Mesodermal cell (in vitro differentiated cells): ENCODE measurements at regions not wholly inside any gene's neighbourhood (a gene's known extent, or its start where the extent isn't known, plus 50 kb on each side); places are given as distances from the start of the nearest gene placed in this dataset.
"Not testable (repeated sequence)": the region's sequence is repeated elsewhere in the genome, so short reads cannot be mapped to it uniquely, and the experiment has no call there.

Source experiments
- H3K27ac ChIP-seq: 2 replicates; pipeline ENCODE4 v1.7.0; 2013; ENCODE audit warnings: mild to moderate bottlenecking, low read depth, low read length, moderate library complexity; ENCODE audit not compliant: severe bottlenecking
- H3K36me3 ChIP-seq: 2 replicates; pipeline ENCODE4 v1.7.1; 2013; ENCODE audit warnings: mild to moderate bottlenecking, low read length, moderate library complexity; ENCODE audit not compliant: control insufficient read depth, insufficient read depth
- H3K4me1 ChIP-seq: one replicate; pipeline ENCODE4 v1.7.1; 2013; ENCODE audit warnings: mild to moderate bottlenecking, low read length; ENCODE audit not compliant: insufficient read depth, control insufficient read depth, poor library complexity, severe bottlenecking
- H3K4me3 ChIP-seq: 2 replicates; pipeline ENCODE4 v1.7.0; 2013; ENCODE audit warnings: low read length, control low read depth, mild to moderate bottlenecking; ENCODE audit not compliant: insufficient read depth, poor library complexity, severe bottlenecking; ENCODE audit errors: extremely low read depth
- H3K9me3 ChIP-seq: 2 replicates; pipeline ENCODE4 v1.7.1; 2013; ENCODE audit warnings: mild to moderate bottlenecking, low read length, moderate library complexity; ENCODE audit not compliant: control insufficient read depth
- WGBS, 2 experiments: methylation state at CpG; one replicate each; pipeline ENCODE4 v1.1.5; 2013; ENCODE audit warnings: missing lambda C conversion rate in 2 of 2; ENCODE audit not compliant: insufficient coverage in 2 of 2; 5-methylcytosine and 5-hydroxymethylcytosine counted together

- WGBS, 2 experiments, result 60% methylated on average over 1 of the region's 2 CpGs; no CpG with 5 or more reads in 1 of the 2 experiments
- no peaks in the 10 kb centered on the region for H3K4me1 ChIP-seq
- no peak overlapping the region for H3K4me3 ChIP-seq
- no peaks in the 10 kb centered on the region for H3K36me3 ChIP-seq
- no peaks in the 10 kb centered on the region for H3K9me3 ChIP-seq
- no peak overlapping the region for H3K27ac ChIP-seq
Observed at GRCh38 chr3:154904328-154904727, 175.8 kb upstream of the MME start.

GRCh38 chr3:154902495-154902894, 177.6 kb upstream of the MME start:
- H3K36me3 ChIP-seq, H3K4me3 ChIP-seq, H3K4me1 ChIP-seq, H3K9me3 ChIP-seq, H3K27ac ChIP-seq: not testable (repeated sequence)

- H3K27ac ChIP-seq, result no peak overlapping the region
- no peak overlapping the region for H3K4me3 ChIP-seq
- H3K9me3 ChIP-seq, result no peaks in the 10 kb centered on the region
- 100% methylated on average over 2 of the region's 2 CpGs for WGBS, 2 experiments
- H3K36me3 ChIP-seq, result no peaks in the 10 kb centered on the region
- H3K4me1 ChIP-seq, result no peaks in the 10 kb centered on the region
Observed at GRCh38 chr3:154901278-154901677, 178.8 kb upstream of the MME start.

GRCh38 chr3:154900816-154901215, 179.3 kb upstream of the MME start:
- WGBS, 2 experiments, result no CpG with 5 or more reads among the region's 1 CpG
- Histone ChIP-seq H3K4me1 (no peaks in the 10 kb centered on the region), H3K36me3 (no peaks in the 10 kb centered on the region), H3K4me3 (no peak overlapping the region), H3K27ac (no peak overlapping the region), H3K9me3 (no peaks in the 10 kb centered on the region)

GRCh38 chr3:154898916-154899315, 181.2 kb upstream of the MME start:
- Histone ChIP-seq H3K4me3 (no peak overlapping the region), H3K9me3 (no peaks in the 10 kb centered on the region), H3K4me1 (no peaks in the 10 kb centered on the region), H3K27ac (no peak overlapping the region), H3K36me3 (no peaks in the 10 kb centered on the region)
- 100% methylated on average over 1 of the region's 1 CpG; no CpG with 5 or more reads in 1 of the 2 experiments for WGBS, 2 experiments

GRCh38 chr3:154898443-154898842, 181.7 kb upstream of the MME start:
- Histone ChIP-seq H3K9me3 (no peaks in the 10 kb centered on the region), H3K36me3 (no peaks in the 10 kb centered on the region), H3K4me3 (no peak overlapping the region), H3K27ac (no peak overlapping the region), H3K4me1 (no peaks in the 10 kb centered on the region)
- 100% methylated on average over 1 of the region's 3 CpGs for WGBS, 2 experiments

- no peaks in the 10 kb centered on the region for H3K36me3 ChIP-seq
- no peak overlapping the region for H3K27ac ChIP-seq
- H3K4me1 ChIP-seq, result no peaks in the 10 kb centered on the region
- H3K4me3 ChIP-seq, result no peak overlapping the region
- no peaks in the 10 kb centered on the region for H3K9me3 ChIP-seq
- WGBS, 2 experiments, result 83 to 100% methylated on average over 1 to 3 of the region's 6 CpGs
Observed at GRCh38 chr3:154893813-154894212, 186.3 kb upstream of the MME start.

GRCh38 chr3:154889227-154889634, 190.9 kb upstream of the MME start:
- 98% methylated on average over 16 to 32 of the region's 36 CpGs for WGBS, 2 experiments
- no peaks in the 10 kb centered on the region for H3K9me3 ChIP-seq
- no peak overlapping the region for H3K27ac ChIP-seq
- no peak overlapping the region for H3K4me3 ChIP-seq
- no peaks in the 10 kb centered on the region for H3K36me3 ChIP-seq
- H3K4me1 ChIP-seq, result no peaks in the 10 kb centered on the region

GRCh38 chr3:154887869-154888268, 192.2 kb upstream of the MME start:
- Histone ChIP-seq H3K4me1 (no peaks in the 10 kb centered on the region), H3K27ac (no peak overlapping the region), H3K4me3 (no peak overlapping the region), H3K36me3 (no peaks in the 10 kb centered on the region), H3K9me3 (no peaks in the 10 kb centered on the region)
- 90 to 94% methylated on average over 2 to 3 of the region's 3 CpGs for WGBS, 2 experiments

GRCh38 chr3:154886437-154886836, 193.7 kb upstream of the MME start:
- H3K27ac ChIP-seq, result peak overlapping the region; percentile 10
- no peaks in the 10 kb centered on the region for H3K4me1 ChIP-seq
- WGBS, 2 experiments, result 100% methylated on average over 2 of the region's 3 CpGs; no CpG with 5 or more reads in 1 of the 2 experiments
- H3K4me3 ChIP-seq, result no peak overlapping the region
- no peaks in the 10 kb centered on the region for H3K36me3 ChIP-seq
- H3K9me3 ChIP-seq, result no peaks in the 10 kb centered on the region

GRCh38 chr3:154885418-154885817, 194.7 kb upstream of the MME start:
- Histone ChIP-seq H3K4me1 (no peaks in the 10 kb centered on the region), H3K9me3 (no peaks in the 10 kb centered on the region), H3K27ac (no peak overlapping the region), H3K36me3 (no peaks in the 10 kb centered on the region), H3K4me3 (no peak overlapping the region)
- 67 to 80% methylated on average over 1 of the region's 3 CpGs for WGBS, 2 experiments

GRCh38 chr3:154884952-154885351, 195.2 kb upstream of the MME start:
- no peak overlapping the region for H3K4me3 ChIP-seq
- H3K4me1 ChIP-seq, result no peaks in the 10 kb centered on the region
- H3K27ac ChIP-seq, result no peak overlapping the region
- H3K9me3 ChIP-seq, result no peaks in the 10 kb centered on the region
- H3K36me3 ChIP-seq, result no peaks in the 10 kb centered on the region
